Lung (tissue), 11 donors: ENCODE measurements at regions not wholly inside any gene's neighbourhood (a gene's known extent, or its start where the extent isn't known, plus 50 kb on each side); places are given as distances from the start of the nearest gene placed in this dataset.

Source experiments
- ATAC-seq: fragments of 200-7000 bp; cut with Tn5 transposase; one replicate; pipeline ENCODE4 v1.9.1; 2020; ENCODE audit warnings: moderate number of reproducible peaks; ENCODE audit not compliant: insufficient read depth, low FRiP score
- DNase-seq, 3 donors: peaks; one replicate each; pipeline ENCODE4 v3.0.0-alpha.2; 2013 to 2017
- H3K27ac ChIP-seq, 2 donors: one replicate each; pipeline ENCODE4 v1.5.1; 2013; ENCODE audit warnings: mild to moderate bottlenecking in 2 of 2, moderate library complexity in 2 of 2, control low read depth in 1 of 2, inconsistent platforms in 1 of 2, low read depth in 1 of 2, low read length in 1 of 2
- H3K27me3 ChIP-seq, 3 donors: one replicate each; pipeline ENCODE4 v1.5.1; 2013; ENCODE audit warnings: low read length in 2 of 3; ENCODE audit not compliant: control insufficient read depth in 3 of 3, insufficient read depth in 3 of 3
- H3K36me3 ChIP-seq, 4 donors: one replicate each; pipeline ENCODE4 v1.5.1; 2013; ENCODE audit warnings: low read length in 4 of 4, mild to moderate bottlenecking in 1 of 4, moderate library complexity in 1 of 4; ENCODE audit not compliant: control insufficient read depth in 4 of 4, insufficient read depth in 4 of 4
- H3K4me1 ChIP-seq, 5 donors: one replicate each; pipeline ENCODE4 v1.5.1; 2013; ENCODE audit warnings: low read length in 5 of 5, mild to moderate bottlenecking in 2 of 5, moderate library complexity in 1 of 5; ENCODE audit not compliant: control insufficient read depth in 5 of 5, insufficient read depth in 5 of 5
- H3K4me3 ChIP-seq: one replicate; pipeline ENCODE4 v1.5.1; 2013; ENCODE audit warnings: mild to moderate bottlenecking, control low read depth, moderate library complexity
- H3K9ac ChIP-seq, 2 donors: one replicate each; pipeline ENCODE4 v1.5.1; 2013; ENCODE audit warnings: low read length in 2 of 2, control low read depth in 1 of 2; ENCODE audit not compliant: insufficient read depth in 1 of 2
- H3K9me3 ChIP-seq, 4 donors: one replicate each; pipeline ENCODE4 v1.5.1; 2013; ENCODE audit warnings: low read length in 3 of 4, mild to moderate bottlenecking in 1 of 4, moderate library complexity in 1 of 4; ENCODE audit not compliant: control insufficient read depth in 4 of 4, insufficient read depth in 3 of 4
- CTCF ChIP-seq: IDR thresholded peaks from 2 replicates; pipeline ENCODE4 v1.5.1; 2012; ENCODE audit warnings: mild to moderate bottlenecking; ENCODE audit errors: control extremely low read depth, extremely low read depth
- WGBS, 2 donors: extraction: QIAGEN DNeasy Blood & Tissue Kit; methylation state at CpG; one replicate each; pipeline ENCODE4 v1.1.7; 2013; 5-methylcytosine and 5-hydroxymethylcytosine counted together
- donor health status: control.
- donor health status: control.
- donor health status: Bipolar disorder and iron deficiency.
- donor health status: healthy.
- donor health status: DM: yes; HTN: yes; CAD: no.

GRCh38 chr7:156026076-156026600 lies 213.9 kb upstream of the SHH start:
- Histone ChIP-seq H3K4me1 (no peaks in the 10 kb centered on the region), H3K9me3 (peaks cover 0 to 4% (median 0%) of the 10 kb centered on the region in 4 donors), H3K4me3 (no peak overlapping the region), H3K36me3 (no peaks in the 10 kb centered on the region), H3K27me3 (peaks cover 0 to 2% (median 0%) of the 10 kb centered on the region in 3 donors), H3K27ac (no peak overlapping the region), H3K9ac (no peak overlapping the region)
- DNase-seq (no peak), ATAC-seq (no peak)
- WGBS, 2 donors = 85 to 97% methylated on average over 10 of the region's 10 CpGs
- TF ChIP-seq CTCF = no peak

- TF ChIP-seq CTCF = no peak
- Histone ChIP-seq H3K9me3 (peaks cover 0 to 4% (median 0%) of the 10 kb centered on the region in 4 donors), H3K4me3 (no peak overlapping the region), H3K27me3 (peaks cover 0 to 2% (median 0%) of the 10 kb centered on the region in 3 donors), H3K27ac (no peak overlapping the region), H3K4me1 (no peaks in the 10 kb centered on the region), H3K9ac (no peak overlapping the region), H3K36me3 (no peaks in the 10 kb centered on the region)
- DNase-seq = no peak
- no peak for ATAC-seq
- 82% methylated on average over 6 of the region's 6 CpGs for WGBS, 2 donors
Measured at GRCh38 chr7:156025675-156026074, 213.4 kb upstream of the SHH start.

GRCh38 chr7:156024201-156024600 lies 211.9 kb upstream of the SHH start:
- peaks cover 0 to 2% (median 0%) of the 10 kb centered on the region in 3 donors for H3K27me3 ChIP-seq
- TF ChIP-seq CTCF = no peak
- no peak for ATAC-seq

More at GRCh38 chr7:156024201-156024600, 211.9 kb upstream of the SHH start:
- H3K27ac ChIP-seq = no peak overlapping the region
- H3K9me3 ChIP-seq = peaks cover 0 to 3% (median 0%) of the 10 kb centered on the region in 4 donors
- no peak overlapping the region for H3K4me3 ChIP-seq
- H3K9ac ChIP-seq = no peak overlapping the region
- no peaks in the 10 kb centered on the region for H3K36me3 ChIP-seq
- DNase-seq = no peak
- no peaks in the 10 kb centered on the region for H3K4me1 ChIP-seq
- 89% methylated on average over 7 of the region's 7 CpGs for WGBS, 2 donors
